Fibroblast of gingiva (primary cell): ENCODE measurements at regions not wholly inside any gene's neighbourhood (a gene's known extent, or its start where the extent isn't known, plus 50 kb on each side); places are given as distances from the start of the nearest gene placed in this dataset.
"Not testable (repeated sequence)": the region's sequence is repeated elsewhere in the genome, so short reads cannot be mapped to it uniquely, and the experiment has no call there.

Source experiments
- DNase-seq: peaks from one replicate; pipeline ENCODE4 v3.0.0-alpha.2; 2011; ENCODE audit warnings: low read depth

DNA sequence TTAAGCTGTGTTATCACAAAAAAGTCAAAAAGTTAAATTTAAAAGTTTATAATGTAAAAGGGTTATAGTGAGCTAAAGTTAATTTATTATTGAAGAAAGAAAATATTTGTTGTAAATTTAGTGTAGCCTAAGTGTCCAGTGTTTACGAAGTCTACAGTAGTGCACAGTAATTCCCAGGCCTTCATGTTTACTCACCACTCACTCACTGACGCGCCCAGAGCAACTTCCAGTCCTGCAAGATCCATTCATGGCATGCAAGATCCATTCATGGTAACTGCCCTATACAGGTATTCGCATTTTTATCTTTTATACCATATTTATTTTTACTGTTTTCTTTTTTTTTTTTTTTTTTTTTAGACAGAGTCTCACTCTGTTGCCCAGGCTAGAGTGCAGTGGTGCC lies 69.5 kb downstream of the TPRA1 start:
- DNase-seq: no peak

GRCh38 chr3:127518456-127519081 lies 72.0 kb downstream of the TPRA1 start:
- no peak for DNase-seq

DNA sequence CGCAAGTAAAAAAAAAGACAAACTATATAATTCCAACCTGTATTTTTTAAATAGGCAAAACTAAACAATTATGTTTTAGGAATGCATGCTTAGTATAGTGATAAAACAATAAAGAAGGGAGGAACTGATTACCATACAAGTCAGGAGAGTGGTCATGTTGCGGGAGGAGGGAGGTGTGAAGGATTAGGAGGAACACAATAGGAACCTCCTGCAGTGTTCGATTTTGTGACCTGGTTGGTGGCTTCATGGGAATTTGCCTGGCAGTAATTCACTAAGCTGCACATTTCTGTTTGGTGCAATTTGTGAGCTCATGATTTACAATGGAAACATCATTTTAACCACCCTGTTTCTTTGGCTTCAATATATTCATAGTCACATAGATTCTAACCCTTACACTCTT lies 78.3 kb downstream of the TPRA1 start:
- DNase-seq: no peak

DNA sequence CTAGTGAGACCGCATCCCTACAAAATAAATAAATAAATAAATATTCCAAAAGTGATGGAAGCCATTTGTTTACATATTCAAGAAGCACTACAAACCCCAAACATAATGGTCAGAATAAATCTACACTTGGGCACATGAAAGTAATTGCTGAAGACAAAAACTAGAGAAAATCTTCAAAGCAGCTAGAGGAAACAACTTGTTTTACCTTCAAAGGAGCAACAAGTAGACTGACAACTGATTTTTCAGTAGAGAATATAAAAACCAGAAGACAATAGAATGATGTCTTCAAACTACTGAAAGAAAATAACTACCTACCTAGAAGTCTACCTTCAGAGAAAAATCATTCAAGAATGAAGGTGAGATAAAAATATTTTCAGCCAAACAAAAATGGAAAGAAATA lies 89.4 kb downstream of the TPRA1 start:
- no peak for DNase-seq

DNA sequence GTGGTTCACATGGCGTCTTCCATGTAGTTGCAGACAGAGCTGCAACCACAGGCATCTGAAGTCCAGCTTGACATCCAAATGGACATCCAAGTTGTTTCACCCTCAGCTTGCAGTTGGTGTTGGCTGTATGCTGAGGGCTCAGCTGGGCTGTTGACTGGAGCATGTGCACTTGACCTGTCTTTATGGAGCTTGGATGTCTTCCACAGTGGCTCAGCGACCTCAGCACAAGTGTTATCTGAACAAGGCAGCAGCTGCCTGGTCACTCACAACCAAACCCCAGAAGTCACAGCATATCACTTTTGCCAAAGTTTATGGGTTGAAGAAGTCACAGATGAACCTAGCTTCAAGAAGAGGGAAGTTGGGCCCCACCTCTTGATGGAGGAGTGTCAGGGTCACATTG lies 92.9 kb downstream of the TPRA1 start:
- no peak for DNase-seq

GRCh38 chr3:127497166-127497565 lies 93.4 kb downstream of the TPRA1 start:
- no peak for DNase-seq

DNA sequence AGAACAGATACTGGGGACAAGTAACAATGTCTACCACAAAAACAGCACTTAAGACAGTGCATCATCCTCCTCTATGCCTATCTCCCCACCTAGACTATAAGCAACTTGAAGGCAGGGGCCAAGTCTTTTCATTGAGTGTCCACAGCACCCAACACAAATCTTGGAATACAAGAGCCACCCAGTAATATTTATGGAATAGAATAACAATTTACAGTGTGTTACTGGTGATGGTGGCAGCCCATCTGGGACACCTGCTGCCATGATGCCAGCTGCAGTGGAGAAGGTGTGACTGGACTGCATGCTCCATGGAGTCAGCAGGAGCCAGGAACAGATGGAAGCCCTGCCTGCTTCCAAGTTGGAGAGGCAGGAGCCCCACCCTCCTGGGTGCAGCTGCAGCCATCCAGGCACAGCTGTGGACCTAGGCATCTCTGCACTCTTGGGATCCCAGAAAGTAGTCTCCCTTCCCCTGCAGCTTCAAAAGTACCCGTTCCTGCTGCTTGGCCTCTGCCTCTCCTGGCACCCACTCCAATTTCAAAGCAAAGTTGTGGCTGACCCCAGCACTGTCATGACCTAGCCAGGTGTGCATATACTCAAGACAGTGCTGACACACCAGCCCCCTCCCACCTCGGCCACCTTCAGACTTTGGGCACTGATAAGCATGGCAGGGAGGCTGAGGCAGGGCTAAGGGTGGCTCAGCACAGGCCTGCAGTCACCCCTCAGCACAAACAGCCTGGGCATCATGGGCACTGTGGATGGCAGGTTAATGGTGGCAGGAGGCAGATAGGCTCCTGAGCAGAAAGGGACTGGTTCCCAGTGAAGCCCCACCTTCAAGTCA lies 94.5 kb downstream of the TPRA1 start:
- DNase-seq: no peak

DNA sequence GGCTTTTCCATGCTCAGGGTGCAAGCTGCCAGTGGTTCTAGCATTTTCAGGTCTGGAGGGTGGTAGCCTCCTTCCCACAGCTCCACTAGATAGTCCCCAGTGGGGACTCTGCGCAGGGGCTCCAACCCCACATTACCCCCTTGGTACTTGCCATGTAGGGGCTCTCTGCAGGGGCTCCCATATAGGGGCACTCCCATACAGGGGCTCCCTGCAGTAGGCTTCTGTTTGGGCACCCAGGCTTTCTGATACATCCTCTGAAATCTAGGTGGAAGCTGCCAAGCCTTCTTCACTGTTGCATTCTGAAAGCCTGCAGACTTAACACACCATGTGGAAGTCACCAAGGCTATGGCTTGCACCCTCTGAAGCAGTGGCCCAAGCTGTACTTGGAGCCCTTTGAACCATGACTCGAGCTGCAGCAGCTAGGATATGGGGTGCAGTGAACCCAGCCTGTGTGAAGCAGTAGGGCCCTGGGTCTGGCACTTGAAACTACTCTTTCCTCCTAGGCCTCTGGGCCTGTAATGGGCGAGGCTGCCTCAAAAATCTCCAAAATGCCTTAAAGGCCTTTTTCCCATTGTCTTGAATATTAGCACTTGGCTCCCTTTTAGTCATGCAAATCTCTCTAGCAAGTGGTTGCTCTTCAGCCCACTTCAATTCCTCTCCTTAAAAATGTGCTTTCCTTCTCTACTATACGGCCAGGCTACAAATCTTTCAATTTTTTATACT lies 96.4 kb downstream of the TPRA1 start:
- DNase-seq: no peak

GRCh38 chr3:127492426-127492825 lies 98.1 kb downstream of the TPRA1 start:
- DNase-seq: no peak

- DNase-seq: no peak
Observed at GRCh38 chr3:127491909-127492308, 98.6 kb downstream of the TPRA1 start.

GRCh38 chr3:127491323-127491722 lies 99.2 kb downstream of the TPRA1 start:
- DNase-seq: no peak

GRCh38 chr3:127491024-127491305 lies 99.6 kb downstream of the TPRA1 start:
- not testable (repeated sequence) for DNase-seq

DNA sequence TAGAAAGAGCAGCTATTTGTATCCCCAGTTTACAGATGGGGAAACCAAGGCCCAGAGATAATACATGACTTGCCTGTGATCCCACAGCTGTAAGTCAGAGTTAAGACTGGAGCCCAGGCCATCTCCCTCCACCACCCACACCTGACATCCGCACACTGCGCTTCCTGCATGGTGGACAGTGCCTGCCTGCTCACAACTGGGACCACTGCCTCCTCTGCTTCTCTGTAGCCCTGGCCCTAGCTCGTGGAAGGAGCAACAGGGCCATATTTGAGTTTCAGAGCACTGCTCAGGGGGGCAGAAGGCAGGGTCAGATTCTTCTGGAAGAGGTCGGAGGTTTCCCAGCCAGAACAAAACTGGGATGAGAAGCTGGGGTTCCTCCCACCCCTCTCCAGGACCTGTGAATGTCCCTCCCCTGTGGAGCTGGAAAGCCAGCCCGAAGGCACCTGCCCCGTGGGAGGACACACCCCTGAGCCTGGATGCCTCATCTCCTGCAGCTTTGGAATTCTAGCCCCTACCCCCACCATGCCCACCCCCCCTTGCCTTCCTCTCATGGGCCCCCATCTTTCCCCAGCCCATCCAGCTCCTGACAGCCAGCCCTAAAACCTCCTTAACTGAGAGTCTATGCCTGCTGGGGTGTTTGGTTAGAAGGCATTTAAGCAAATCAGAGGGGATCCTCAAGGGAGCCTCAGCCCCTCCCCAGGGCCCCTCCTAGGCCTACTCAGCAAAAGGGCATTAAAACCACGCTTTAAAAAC lies 100.1 kb downstream of the TPRA1 start:
- no peak for DNase-seq

DNA sequence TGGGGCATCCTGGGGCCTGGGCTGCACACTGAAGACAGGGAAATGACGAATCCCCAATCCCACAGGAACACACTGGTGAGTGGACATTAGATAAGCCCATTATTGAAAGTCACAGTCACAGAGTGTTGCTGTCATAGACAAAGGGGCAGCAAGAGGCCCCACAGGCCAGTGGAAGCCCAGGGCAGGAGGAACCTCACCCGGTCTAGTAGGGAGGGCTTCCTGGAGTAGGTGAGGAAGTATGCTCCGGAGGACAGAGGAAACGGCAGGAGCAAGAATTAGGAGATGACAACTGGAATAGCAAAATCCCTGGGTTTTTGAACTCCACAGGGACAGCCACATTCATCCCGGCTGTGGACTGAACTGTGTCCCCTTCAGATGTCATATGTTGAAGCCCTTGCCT lies 101.2 kb downstream of the TPRA1 start:
- DNase-seq: no peak

DNA sequence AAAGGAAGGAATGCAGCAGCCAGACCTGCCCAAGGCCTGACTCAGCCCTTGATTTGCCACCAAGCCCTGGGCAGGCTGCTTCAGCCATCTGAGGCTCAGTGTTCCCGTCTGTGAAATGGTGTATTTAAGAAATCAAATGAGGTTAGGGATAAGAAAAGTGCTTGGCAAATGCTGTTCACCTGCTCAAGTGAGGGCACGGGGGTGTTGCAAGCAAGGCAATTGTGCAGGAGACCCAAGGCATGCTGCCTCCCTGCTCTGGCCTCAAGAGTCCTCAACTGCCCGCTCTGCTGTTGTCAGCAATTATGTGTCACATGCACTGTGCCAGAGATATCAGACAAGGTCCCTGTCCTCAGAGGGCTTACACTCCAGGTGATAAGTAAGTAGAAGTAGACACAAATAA lies 101.8 kb downstream of the TPRA1 start:
- DNase-seq: no peak

- no peak for DNase-seq
Observed at GRCh38 chr3:127488141-127488672, 102.3 kb downstream of the TPRA1 start.

- no peak for DNase-seq
Observed at GRCh38 chr3:127487196-127487595, 103.3 kb downstream of the TPRA1 start.

DNA sequence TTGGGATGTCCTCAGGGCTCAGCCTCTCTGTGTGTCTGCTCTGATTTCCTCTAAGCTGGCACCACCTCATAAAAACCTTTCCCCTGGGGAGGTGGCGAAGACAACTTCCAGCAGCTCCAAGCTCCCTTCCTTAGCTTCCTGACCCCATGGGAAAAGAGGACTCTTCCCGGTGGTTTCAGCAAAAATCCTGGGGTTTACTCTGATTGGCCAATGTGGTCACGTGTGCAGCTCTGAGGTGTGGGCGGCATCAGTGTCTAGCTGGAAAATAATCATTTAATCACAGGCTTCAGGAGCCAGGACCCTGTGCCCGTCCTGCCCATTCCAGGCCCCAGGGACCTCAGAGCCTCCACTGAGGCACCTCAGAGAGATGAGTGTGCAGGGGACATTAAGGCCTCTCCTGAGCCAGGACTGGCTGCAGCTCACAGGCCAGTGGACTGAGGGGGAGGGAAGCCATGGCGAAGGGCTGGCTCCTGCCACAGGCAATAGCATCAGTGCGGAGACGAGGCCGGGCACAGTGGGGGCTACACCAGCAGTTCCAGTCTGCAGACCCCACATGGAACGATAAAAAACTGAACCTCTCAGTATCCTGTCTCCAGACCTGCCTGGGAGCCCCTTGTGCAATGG lies 104.1 kb downstream of the TPRA1 start:
- no peak for DNase-seq

- no peak for DNase-seq
Observed at GRCh38 chr3:127485396-127486170, 105.0 kb downstream of the TPRA1 start.

GRCh38 chr3:127484601-127485388 lies 105.7 kb downstream of the TPRA1 start:
- no peak for DNase-seq
